Fibroblast of lung (primary cell): ENCODE measurements at regions not wholly inside any gene's neighbourhood (a gene's known extent, or its start where the extent isn't known, plus 50 kb on each side); places are given as distances from the start of the nearest gene placed in this dataset.
"Not testable (repeated sequence)": the region's sequence is repeated elsewhere in the genome, so short reads cannot be mapped to it uniquely, and the experiment has no call there.

Experiments
- DNase-seq, 2 donors: peaks; one replicate each; pipeline versions ENCODE4 v3.0.0 to v3.0.0-alpha.2; 2010; ENCODE audit warnings: low read depth in 2 of 2
- H2AFZ ChIP-seq: 2 replicates; pipeline ENCODE4 v1.5.1; 2012; ENCODE audit warnings: low read length, control low read depth, inconsistent platforms
- H3K27ac ChIP-seq: 2 replicates; pipeline ENCODE4 v1.5.1; 2011; ENCODE audit warnings: low read length, control low read depth; ENCODE audit not compliant: insufficient read depth
- H3K27me3 ChIP-seq: 2 replicates; pipeline ENCODE4 v1.5.1; 2011; ENCODE audit warnings: mild to moderate bottlenecking, low read length; ENCODE audit not compliant: control insufficient read depth, insufficient read depth
- H3K36me3 ChIP-seq: 2 replicates; pipeline ENCODE4 v1.5.1; 2011; ENCODE audit warnings: low read length; ENCODE audit not compliant: control insufficient read depth, insufficient read depth
- H3K4me1 ChIP-seq: 2 replicates; pipeline ENCODE4 v1.5.1; 2011; ENCODE audit warnings: low read length; ENCODE audit not compliant: control insufficient read depth, insufficient read depth; ENCODE audit errors: extremely low read depth
- H3K4me2 ChIP-seq: 2 replicates; pipeline ENCODE4 v1.5.1; 2011; ENCODE audit warnings: low read length, control low read depth; ENCODE audit not compliant: insufficient read depth; ENCODE audit errors: extremely low read depth
- H3K4me3 ChIP-seq, 4 experiments: fragments of 200-600 bp in 1 of 4; sonication (generic) in 1 of 4; replicated peaks in 1 of 4; 2 replicates each; pipeline ENCODE4 v1.5.1; 2011 to 2016; ENCODE audit warnings: low read length in 4 of 4, low read depth in 3 of 4, mild to moderate bottlenecking in 3 of 4, control low read depth in 2 of 4, inconsistent platforms in 1 of 4, mixed read lengths in 1 of 4; ENCODE audit not compliant: insufficient read depth in 1 of 4; ENCODE audit errors: control extremely low read depth in 1 of 4
- H3K79me2 ChIP-seq: 2 replicates; pipeline ENCODE4 v1.5.1; 2012; ENCODE audit warnings: mild to moderate bottlenecking, low read length, inconsistent platforms; ENCODE audit not compliant: control insufficient read depth, insufficient read depth
- H3K9ac ChIP-seq: 2 replicates; pipeline ENCODE4 v1.5.1; 2011; ENCODE audit warnings: mild to moderate bottlenecking, low read length, control low read depth; ENCODE audit not compliant: insufficient read depth
- H3K9me3 ChIP-seq: 2 replicates; pipeline ENCODE4 v1.5.1; 2012; ENCODE audit warnings: low read depth, low read length; ENCODE audit not compliant: control insufficient read depth, insufficient read depth
- H4K20me1 ChIP-seq: 2 replicates; pipeline ENCODE4 v1.5.1; 2011; ENCODE audit warnings: low read length; ENCODE audit not compliant: control insufficient read depth, insufficient read depth; ENCODE audit errors: extremely low read depth
- CTCF ChIP-seq, 2 donors: IDR thresholded peaks in 1 of 2; conservative IDR thresholded peaks in 1 of 2; 1 replicate in 1 of 2; 2 replicates in 1 of 2; pipeline ENCODE4 v1.5.1; 2011 to 2012; ENCODE audit warnings: low read length in 2 of 2, control low read depth in 1 of 2, inconsistent platforms in 1 of 2, low read depth in 1 of 2, mild to moderate bottlenecking in 1 of 2
- EZH2 ChIP-seq: IDR thresholded peaks from 2 replicates; pipeline ENCODE4 v1.5.1; 2012; ENCODE audit warnings: low read length, control low read depth, mild to moderate bottlenecking; ENCODE audit errors: missing control alignments

DNA sequence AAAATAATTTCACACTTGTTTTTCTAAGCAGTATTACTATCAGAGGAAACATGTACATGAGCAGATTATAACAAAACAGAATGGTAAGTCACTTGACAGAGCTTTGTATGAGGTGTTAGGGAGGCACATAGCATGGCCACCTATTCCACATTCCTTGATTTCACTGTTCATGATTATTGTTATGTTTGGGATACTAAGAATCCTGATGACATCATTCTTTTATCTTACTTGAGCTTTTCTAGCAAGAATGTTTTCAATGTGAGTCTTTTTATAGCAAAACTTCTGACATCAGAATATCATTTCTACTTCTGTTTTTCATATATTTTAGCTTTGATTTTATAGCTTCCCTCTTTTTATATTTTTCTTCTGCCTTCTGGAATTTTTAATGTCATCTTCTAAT is 208.2 kb downstream of the DMRTA1 start:
- peak in 1 of 2 donors; percentile 37 for DNase-seq
- TF ChIP-seq CTCF (conservative IDR thresholded peaks at IDR 0.05 in 1 of 2, IDR thresholded peaks at IDR 0.05 in 1 of 2; ENCODE audit: low read depth in 1 of 2, low read length in 2 of 2) (no peak), EZH2 (no peak)
- no peak overlapping the region for H3K4me3 ChIP-seq
- H3K27me3 ChIP-seq: no peaks in the 10 kb centered on the region
- no peaks in the 10 kb centered on the region for H4K20me1 ChIP-seq
- H3K4me2 ChIP-seq: no peak overlapping the region
- no peaks in the 10 kb centered on the region for H3K9me3 ChIP-seq
- H3K36me3 ChIP-seq: no peaks in the 10 kb centered on the region
- no peak overlapping the region for H2AFZ ChIP-seq
- no peaks in the 10 kb centered on the region for H3K4me1 ChIP-seq
- H3K9ac ChIP-seq: no peak overlapping the region
- no peak overlapping the region for H3K27ac ChIP-seq
- no peaks in the 10 kb centered on the region for H3K79me2 ChIP-seq

DNA sequence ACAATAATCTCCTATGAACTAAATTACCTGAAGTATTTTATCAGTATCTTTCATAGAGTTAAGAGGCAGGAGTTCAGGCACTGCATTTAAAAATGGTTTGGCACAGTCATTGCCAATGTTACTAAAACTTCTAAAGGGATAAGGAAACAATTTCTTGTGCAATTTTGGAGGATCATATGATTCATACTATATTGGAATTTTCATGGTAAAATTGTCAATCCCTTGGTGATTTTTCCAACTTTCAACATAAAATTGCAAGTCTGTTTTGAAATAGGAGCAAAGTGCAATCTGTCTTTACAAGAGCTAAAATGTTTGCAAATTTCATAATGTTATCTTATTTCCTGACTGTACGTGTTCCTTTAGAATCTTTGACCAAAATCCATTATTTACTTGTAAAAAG is 211.1 kb downstream of the DMRTA1 start:
- no peak overlapping the region for H2AFZ ChIP-seq
- H3K79me2 ChIP-seq: no peaks in the 10 kb centered on the region
- TF ChIP-seq CTCF (conservative IDR thresholded peaks at IDR 0.05 in 1 of 2, IDR thresholded peaks at IDR 0.05 in 1 of 2; ENCODE audit: low read depth in 1 of 2, low read length in 2 of 2): no peak
- H3K27me3 ChIP-seq: no peaks in the 10 kb centered on the region
- no peak overlapping the region for H3K9ac ChIP-seq
- no peak overlapping the region for H3K4me3 ChIP-seq
- H3K27ac ChIP-seq: no peak overlapping the region
- DNase-seq: peak in 1 of 2 donors; percentile 60
- H3K36me3 ChIP-seq: no peaks in the 10 kb centered on the region
- no peaks in the 10 kb centered on the region for H3K9me3 ChIP-seq
- H3K4me2 ChIP-seq: no peak overlapping the region
- no peaks in the 10 kb centered on the region for H4K20me1 ChIP-seq
- H3K4me1 ChIP-seq: no peaks in the 10 kb centered on the region

DNA sequence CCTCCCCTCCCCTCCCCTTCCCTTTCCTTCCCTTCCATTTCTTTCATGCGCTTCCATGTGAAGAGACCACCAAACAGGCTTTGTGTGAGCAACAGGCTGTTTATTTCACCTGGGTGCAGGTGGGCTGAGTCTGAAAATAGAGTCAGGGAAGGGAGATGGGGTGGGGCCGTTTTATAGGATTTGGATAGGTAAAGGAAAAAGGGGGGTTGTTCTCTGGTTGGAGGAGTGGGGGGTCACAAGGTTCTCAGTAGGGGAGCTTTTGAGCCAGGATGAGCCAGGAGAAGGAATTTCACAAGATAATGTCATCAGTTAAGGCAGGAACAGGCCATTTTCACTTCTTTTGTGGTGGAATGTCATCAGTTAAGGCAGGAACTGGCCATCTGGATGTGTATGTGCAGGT is 211.9 kb downstream of the DMRTA1 start:
- not testable (repeated sequence) for H2AFZ ChIP-seq, H3K27ac ChIP-seq, H3K36me3 ChIP-seq

DNA sequence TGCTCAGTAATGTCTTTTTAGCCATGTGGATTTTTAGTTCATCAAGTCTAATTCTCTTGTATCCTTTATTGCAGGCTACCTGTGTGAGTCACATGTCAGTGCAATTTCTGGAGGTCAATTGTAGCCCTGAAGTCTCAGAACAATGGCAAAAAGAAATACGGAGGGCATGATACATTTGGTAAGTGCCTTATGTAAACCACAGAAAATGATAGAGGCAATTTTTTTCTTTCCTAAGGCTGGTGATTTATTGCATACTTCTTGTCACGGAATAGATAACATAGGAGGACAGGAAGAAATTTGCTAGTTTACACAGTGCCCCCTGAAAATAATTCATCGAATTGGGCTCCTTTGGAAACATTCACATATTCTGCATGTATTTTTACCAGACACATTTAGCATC is 235.9 kb downstream of the DMRTA1 start:
- DNase-seq: peak in 1 of 2 donors; percentile 46

More for the DNA sequence above, 211.9 kb downstream of the DMRTA1 start:
- H4K20me1 ChIP-seq, H3K4me1 ChIP-seq, DNase-seq, H3K9ac ChIP-seq, H3K9me3 ChIP-seq, H3K4me3 ChIP-seq, H3K27me3 ChIP-seq, H3K4me2 ChIP-seq, H3K79me2 ChIP-seq: not testable (repeated sequence)

More for the DNA sequence above, 235.9 kb downstream of the DMRTA1 start:
- no peaks in the 10 kb centered on the region for H3K9me3 ChIP-seq
- H3K4me1 ChIP-seq: peaks cover 7% of the 10 kb centered on the region
- no peak overlapping the region for H3K27ac ChIP-seq
- peak overlapping the region; percentile 67 for H3K4me2 ChIP-seq
- no peaks in the 10 kb centered on the region for H4K20me1 ChIP-seq
- H3K79me2 ChIP-seq: no peaks in the 10 kb centered on the region
- H2AFZ ChIP-seq: no peak overlapping the region
- H3K9ac ChIP-seq: no peak overlapping the region
- H3K27me3 ChIP-seq: no peaks in the 10 kb centered on the region
- TF ChIP-seq CTCF (conservative IDR thresholded peaks at IDR 0.05 in 1 of 2, IDR thresholded peaks at IDR 0.05 in 1 of 2; ENCODE audit: low read depth in 1 of 2, low read length in 2 of 2) (no peak), EZH2 (no peak)
- no peaks in the 10 kb centered on the region for H3K36me3 ChIP-seq
- no peak overlapping the region for H3K4me3 ChIP-seq
